SK-N-SH (cell line): ENCODE measurements at regions not wholly inside any gene's neighbourhood (a gene's known extent, or its start where the extent isn't known, plus 50 kb on each side); places are given as distances from the start of the nearest gene placed in this dataset.
"Not testable (repeated sequence)": the region's sequence is repeated elsewhere in the genome, so short reads cannot be mapped to it uniquely, and the experiment has no call there.

Source experiments
- CTCF ChIP-seq: fragments of 200-600 bp; sonication (generic); IDR thresholded peaks from 2 replicates; pipeline ENCODE4 v1.6.1; 2017; ENCODE audit warnings: antibody characterized with exemption, mild to moderate bottlenecking, moderate library complexity
- ELF1 ChIP-seq: IDR thresholded peaks from 2 replicates; pipeline ENCODE4 v1.4.0; 2012
- EP300 ChIP-seq, 2 experiments: IDR thresholded peaks; 2 replicates each; pipeline versions ENCODE4 v1.4.0 to v1.6.1; 2012; ENCODE audit warnings: borderline replicate concordance in 1 of 2, low read depth in 1 of 2, low read length in 1 of 2
- GABPA ChIP-seq: IDR thresholded peaks from 2 replicates; pipeline ENCODE4 v1.4.0; 2012; ENCODE audit warnings: low read depth, mild to moderate bottlenecking
- POLR2AphosphoS5 ChIP-seq: IDR thresholded peaks from 2 replicates; pipeline ENCODE4 v1.6.1; 2012; ENCODE audit warnings: low read depth, low read length
- REST ChIP-seq: IDR thresholded peaks from 2 replicates; pipeline ENCODE4 v1.6.1; 2012; ENCODE audit warnings: mild to moderate bottlenecking, low read depth, low read length, moderate library complexity
- SIN3A ChIP-seq: IDR thresholded peaks from 2 replicates; pipeline ENCODE4 v1.6.1; 2012; ENCODE audit warnings: low read depth, mild to moderate bottlenecking, low read length, moderate library complexity, borderline replicate concordance
- TCF12 ChIP-seq: IDR thresholded peaks from 2 replicates; pipeline ENCODE4 v1.4.0; 2012

GRCh38 chr10:45915617-45916016 lies 56.7 kb upstream of the TIMM23 start:
- TF ChIP-seq CTCF; GABPA; ELF1; REST; POLR2AphosphoS5; EP300 (IDR thresholded peaks at IDR 0.05; ENCODE audit: borderline replicate concordance in 1 of 2, low read depth in 1 of 2, low read length in 1 of 2); SIN3A; TCF12: not testable (repeated sequence)
